Fibroblast of villous mesenchyme (primary cell): ENCODE measurements at regions not wholly inside any gene's neighbourhood (a gene's known extent, or its start where the extent isn't known, plus 50 kb on each side); places are given as distances from the start of the nearest gene placed in this dataset.

Experiments used
- DNase-seq: peaks from one replicate; pipeline ENCODE4 v3.0.0-alpha.2; 2010; ENCODE audit warnings: low read depth
- H3K4me3 ChIP-seq: 2 replicates; pipeline ENCODE4 v1.5.1; 2011; ENCODE audit warnings: low read depth, mild to moderate bottlenecking, low read length
- TF ChIP-seq, protein P1 (sequence below): IDR thresholded peaks from 2 replicates; pipeline ENCODE4 v1.5.1; 2012; ENCODE audit warnings: low read depth, mild to moderate bottlenecking, low read length; ENCODE audit not compliant: insufficient read depth

DNA sequence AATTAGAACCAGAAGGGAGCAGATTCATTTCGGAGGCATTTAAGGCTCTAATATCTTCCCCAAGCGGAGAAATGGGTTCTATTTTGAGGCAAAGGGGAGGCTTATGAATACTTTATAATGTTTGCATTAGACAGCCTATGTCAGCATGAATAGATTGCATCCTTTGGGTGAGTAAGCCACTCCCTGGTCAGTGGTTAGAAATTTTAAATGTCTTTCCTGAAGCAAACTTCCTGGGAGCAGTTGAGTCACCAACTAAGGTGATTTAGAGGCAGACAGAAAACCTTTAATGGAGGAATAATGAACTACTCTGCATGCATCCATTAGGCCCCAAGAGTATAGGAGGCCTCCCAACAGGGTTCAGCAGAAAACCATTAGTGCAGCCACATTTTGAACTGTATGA is 204.9 kb downstream of the ELAVL2 start:
- DNase-seq = no peak
- TF ChIP-seq, protein P1, sequence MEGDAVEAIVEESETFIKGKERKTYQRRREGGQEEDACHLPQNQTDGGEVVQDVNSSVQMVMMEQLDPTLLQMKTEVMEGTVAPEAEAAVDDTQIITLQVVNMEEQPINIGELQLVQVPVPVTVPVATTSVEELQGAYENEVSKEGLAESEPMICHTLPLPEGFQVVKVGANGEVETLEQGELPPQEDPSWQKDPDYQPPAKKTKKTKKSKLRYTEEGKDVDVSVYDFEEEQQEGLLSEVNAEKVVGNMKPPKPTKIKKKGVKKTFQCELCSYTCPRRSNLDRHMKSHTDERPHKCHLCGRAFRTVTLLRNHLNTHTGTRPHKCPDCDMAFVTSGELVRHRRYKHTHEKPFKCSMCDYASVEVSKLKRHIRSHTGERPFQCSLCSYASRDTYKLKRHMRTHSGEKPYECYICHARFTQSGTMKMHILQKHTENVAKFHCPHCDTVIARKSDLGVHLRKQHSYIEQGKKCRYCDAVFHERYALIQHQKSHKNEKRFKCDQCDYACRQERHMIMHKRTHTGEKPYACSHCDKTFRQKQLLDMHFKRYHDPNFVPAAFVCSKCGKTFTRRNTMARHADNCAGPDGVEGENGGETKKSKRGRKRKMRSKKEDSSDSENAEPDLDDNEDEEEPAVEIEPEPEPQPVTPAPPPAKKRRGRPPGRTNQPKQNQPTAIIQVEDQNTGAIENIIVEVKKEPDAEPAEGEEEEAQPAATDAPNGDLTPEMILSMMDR = no peak
- no peak overlapping the region for H3K4me3 ChIP-seq

- TF ChIP-seq, protein P1 = no peak
- no peak overlapping the region for H3K4me3 ChIP-seq
- no peak for DNase-seq
Observed at GRCh38 chr9:23621924-23622323, 204.1 kb downstream of the ELAVL2 start.

DNA sequence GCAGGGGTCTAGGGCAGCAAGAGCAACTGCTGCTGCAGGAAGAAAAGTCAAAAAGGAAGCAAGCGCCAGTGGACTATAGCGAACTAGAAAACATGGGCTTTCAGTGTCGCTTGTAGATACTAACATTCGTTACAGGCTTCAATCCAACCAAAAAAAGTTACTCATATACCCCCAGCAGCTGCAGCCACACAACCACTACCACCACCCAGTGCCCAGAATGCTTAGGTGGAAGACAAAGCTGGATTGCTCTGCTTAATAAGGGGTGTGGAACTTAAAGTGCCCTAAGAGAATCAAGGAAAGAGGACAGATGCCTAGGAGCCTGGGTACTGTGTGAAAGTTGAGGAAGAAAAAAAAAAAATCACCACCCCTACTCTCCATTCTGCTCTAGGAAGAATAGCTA is 203.6 kb downstream of the ELAVL2 start:
- TF ChIP-seq, protein P1 = no peak
- H3K4me3 ChIP-seq = no peak overlapping the region
- no peak for DNase-seq

- TF ChIP-seq, protein P1 = no peak
- DNase-seq = no peak
- no peak overlapping the region for H3K4me3 ChIP-seq
Observed at GRCh38 chr9:23630488-23630887, 195.6 kb downstream of the ELAVL2 start.

GRCh38 chr9:23635276-23635675 is 190.8 kb downstream of the ELAVL2 start:
- TF ChIP-seq, protein P1 = no peak
- no peak for DNase-seq
- H3K4me3 ChIP-seq = no peak overlapping the region

GRCh38 chr9:23636199-23636598 is 189.8 kb downstream of the ELAVL2 start:
- H3K4me3 ChIP-seq = no peak overlapping the region
- TF ChIP-seq, protein P1 = no peak
- DNase-seq = no peak

DNA sequence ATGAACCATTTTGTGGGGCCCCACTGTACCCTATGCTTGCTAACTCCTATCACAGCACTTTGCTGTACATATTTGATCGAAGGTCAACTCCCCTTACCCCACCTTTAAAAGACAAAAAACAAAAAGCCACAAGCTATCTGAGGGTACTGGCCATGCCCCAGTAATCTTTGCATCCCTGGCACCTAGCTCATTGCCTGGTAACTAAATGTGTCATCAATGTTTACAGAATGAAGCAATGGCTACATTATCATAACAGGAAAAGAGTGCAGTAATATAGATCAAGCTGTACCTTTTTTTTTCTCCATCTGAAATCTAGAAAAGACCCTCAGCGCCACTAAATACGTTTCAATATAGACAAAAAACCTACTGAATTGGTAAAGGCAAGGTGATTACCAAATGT is 188.0 kb downstream of the ELAVL2 start:
- DNase-seq = no peak
- TF ChIP-seq, protein P1 = no peak
- no peak overlapping the region for H3K4me3 ChIP-seq
